ENCODE measurements at regions not wholly inside any gene's neighbourhood (a gene's known extent, or its start where the extent isn't known, plus 50 kb on each side); places are given as distances from the start of the nearest gene placed in this dataset.
"Not testable (repeated sequence)": the region's sequence is repeated elsewhere in the genome, so short reads cannot be mapped to it uniquely, and the experiment has no call there.

- Mint-ChIP-seq H3K36me3 (ENCODE audit: low read depth) (no peaks in the 10 kb centered on the region), H3K9me3 (no peaks in the 10 kb centered on the region), H3K4me3 (no peak overlapping the region), H3K27me3 (ENCODE audit: low read depth) (peaks cover 81% of the 10 kb centered on the region), H3K4me1 (no peaks in the 10 kb centered on the region), H3K27ac (ENCODE audit: unreplicated experiment) (no peak overlapping the region)
- TF ChIP-seq, protein P1, sequence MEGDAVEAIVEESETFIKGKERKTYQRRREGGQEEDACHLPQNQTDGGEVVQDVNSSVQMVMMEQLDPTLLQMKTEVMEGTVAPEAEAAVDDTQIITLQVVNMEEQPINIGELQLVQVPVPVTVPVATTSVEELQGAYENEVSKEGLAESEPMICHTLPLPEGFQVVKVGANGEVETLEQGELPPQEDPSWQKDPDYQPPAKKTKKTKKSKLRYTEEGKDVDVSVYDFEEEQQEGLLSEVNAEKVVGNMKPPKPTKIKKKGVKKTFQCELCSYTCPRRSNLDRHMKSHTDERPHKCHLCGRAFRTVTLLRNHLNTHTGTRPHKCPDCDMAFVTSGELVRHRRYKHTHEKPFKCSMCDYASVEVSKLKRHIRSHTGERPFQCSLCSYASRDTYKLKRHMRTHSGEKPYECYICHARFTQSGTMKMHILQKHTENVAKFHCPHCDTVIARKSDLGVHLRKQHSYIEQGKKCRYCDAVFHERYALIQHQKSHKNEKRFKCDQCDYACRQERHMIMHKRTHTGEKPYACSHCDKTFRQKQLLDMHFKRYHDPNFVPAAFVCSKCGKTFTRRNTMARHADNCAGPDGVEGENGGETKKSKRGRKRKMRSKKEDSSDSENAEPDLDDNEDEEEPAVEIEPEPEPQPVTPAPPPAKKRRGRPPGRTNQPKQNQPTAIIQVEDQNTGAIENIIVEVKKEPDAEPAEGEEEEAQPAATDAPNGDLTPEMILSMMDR (conservative IDR thresholded peaks at IDR 0.05), result no peak
- no peak for DNase-seq (ENCODE audit: low read depth, low spot score)
These were observed 98.2 kb upstream of the IGLL5 start for GRCh38 chr22:22789233-22789921.

- no peak for DNase-seq (ENCODE audit: low read depth, low spot score)
- H3K9me3 Mint-ChIP-seq, result no peaks in the 10 kb centered on the region
- TF ChIP-seq, protein P1 (conservative IDR thresholded peaks at IDR 0.05), result no peak
- H3K27me3 Mint-ChIP-seq (ENCODE audit: low read depth), result peaks cover 79% of the 10 kb centered on the region
- no peaks in the 10 kb centered on the region for H3K4me1 Mint-ChIP-seq
- H3K36me3 Mint-ChIP-seq (ENCODE audit: low read depth), result no peaks in the 10 kb centered on the region
- H3K27ac Mint-ChIP-seq (ENCODE audit: unreplicated experiment), result no peak overlapping the region
- H3K4me3 Mint-ChIP-seq, result no peak overlapping the region
These were observed 97.4 kb upstream of the IGLL5 start for GRCh38 chr22:22789922-22790845.

GRCh38 chr22:22791438-22792181, 96.0 kb upstream of the IGLL5 start:
- H3K27me3 Mint-ChIP-seq (ENCODE audit: low read depth), result peaks cover 72% of the 10 kb centered on the region
- no peak overlapping the region for H3K4me3 Mint-ChIP-seq
- no peak overlapping the region for H3K27ac Mint-ChIP-seq (ENCODE audit: unreplicated experiment)
- no peaks in the 10 kb centered on the region for H3K9me3 Mint-ChIP-seq
- TF ChIP-seq, protein P1 (conservative IDR thresholded peaks at IDR 0.05), result no peak
- no peak for DNase-seq (ENCODE audit: low read depth, low spot score)
- no peaks in the 10 kb centered on the region for H3K36me3 Mint-ChIP-seq (ENCODE audit: low read depth)
- no peaks in the 10 kb centered on the region for H3K4me1 Mint-ChIP-seq

DNA sequence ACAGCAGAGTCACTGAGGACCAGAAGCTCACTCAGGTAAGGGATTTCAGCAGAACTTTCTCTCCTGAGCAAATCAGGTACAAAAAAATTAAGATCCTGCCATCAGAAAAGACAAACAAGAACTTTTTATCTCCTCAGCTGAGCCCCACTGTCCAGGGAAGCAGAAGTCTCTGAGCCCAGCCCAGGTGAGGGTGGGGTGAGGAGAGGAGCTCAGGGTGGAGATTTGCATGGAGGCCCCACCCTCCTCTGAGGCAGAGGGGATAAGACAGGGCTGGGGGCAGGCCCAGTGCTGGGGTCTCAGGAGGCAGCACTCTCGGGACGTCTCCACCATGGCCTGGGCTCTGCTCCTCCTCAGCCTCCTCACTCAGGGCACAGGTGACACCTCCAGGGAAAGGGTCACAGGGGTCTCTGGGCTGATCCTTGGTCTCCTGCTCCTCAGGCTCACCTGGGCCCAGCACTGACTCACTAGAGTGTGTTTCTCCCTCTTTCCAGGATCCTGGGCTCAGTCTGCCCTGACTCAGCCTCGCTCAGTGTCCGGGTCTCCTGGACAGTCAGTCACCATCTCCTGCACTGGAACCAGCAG, 95.3 kb upstream of the IGLL5 start:
- not testable (repeated sequence) for DNase-seq (ENCODE audit: low read depth, low spot score); H3K9me3 Mint-ChIP-seq; H3K4me3 Mint-ChIP-seq; H3K36me3 Mint-ChIP-seq (ENCODE audit: low read depth); H3K4me1 Mint-ChIP-seq; H3K27ac Mint-ChIP-seq (ENCODE audit: unreplicated experiment)
- H3K27me3 Mint-ChIP-seq (ENCODE audit: low read depth), result peaks cover 72% of the 10 kb centered on the region

DNA sequence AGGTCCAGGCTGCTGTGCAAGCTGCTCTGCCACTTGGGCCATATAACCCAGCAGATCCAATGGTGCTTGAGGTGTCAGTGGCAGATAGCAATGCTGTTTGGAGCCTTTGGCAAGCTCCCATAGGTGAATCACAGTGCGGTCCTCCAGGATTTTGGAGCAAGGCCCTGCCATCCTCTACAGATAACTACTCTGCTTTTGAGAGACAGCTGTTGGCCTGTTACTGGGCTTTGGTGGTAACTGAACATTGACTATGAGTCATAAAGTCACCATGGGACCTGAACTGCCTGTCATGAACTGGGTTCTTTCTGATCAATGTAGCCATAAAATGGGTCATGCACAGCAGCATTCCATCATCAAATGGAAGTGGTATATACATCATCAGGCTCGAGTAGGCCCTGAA, 92.0 kb upstream of the IGLL5 start:
- not testable (repeated sequence) for DNase-seq (ENCODE audit: low read depth, low spot score); H3K27ac Mint-ChIP-seq (ENCODE audit: unreplicated experiment); H3K4me3 Mint-ChIP-seq; H3K9me3 Mint-ChIP-seq; H3K36me3 Mint-ChIP-seq (ENCODE audit: low read depth); H3K4me1 Mint-ChIP-seq
- peaks cover 79% of the 10 kb centered on the region for H3K27me3 Mint-ChIP-seq (ENCODE audit: low read depth)

DNA sequence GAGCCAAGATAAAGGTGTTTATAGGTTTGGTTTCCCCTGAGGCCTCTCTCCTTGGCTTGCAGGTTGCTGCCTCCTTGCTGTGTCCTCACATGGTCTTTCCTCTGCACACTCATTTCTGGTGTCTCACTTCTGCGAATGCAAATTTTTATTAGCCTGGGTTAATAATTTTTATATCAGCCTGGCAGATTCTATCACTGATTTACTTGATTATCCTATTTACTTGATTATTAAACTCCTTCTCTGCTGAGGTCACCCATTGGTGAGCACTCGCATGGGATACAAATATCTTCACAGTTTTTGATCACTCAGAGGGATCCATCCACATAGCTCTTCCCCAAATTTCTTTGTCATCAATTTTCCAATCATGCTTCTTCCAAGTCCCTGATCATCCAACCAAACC, 90.9 kb upstream of the IGLL5 start:
- no peak for DNase-seq (ENCODE audit: low read depth, low spot score)
- TF ChIP-seq, protein P1 (conservative IDR thresholded peaks at IDR 0.05), result no peak
- Mint-ChIP-seq H3K27me3 (ENCODE audit: low read depth) (peaks cover 77% of the 10 kb centered on the region), H3K36me3 (ENCODE audit: low read depth) (no peaks in the 10 kb centered on the region), H3K4me3 (no peak overlapping the region), H3K27ac (ENCODE audit: unreplicated experiment) (no peak overlapping the region), H3K4me1 (no peaks in the 10 kb centered on the region), H3K9me3 (no peaks in the 10 kb centered on the region)

All from neural crest cell (in vitro differentiated cells).